ENCODE measurements at regions not wholly inside any gene's neighbourhood (a gene's known extent, or its start where the extent isn't known, plus 50 kb on each side); places are given as distances from the start of the nearest gene placed in this dataset.

DNA sequence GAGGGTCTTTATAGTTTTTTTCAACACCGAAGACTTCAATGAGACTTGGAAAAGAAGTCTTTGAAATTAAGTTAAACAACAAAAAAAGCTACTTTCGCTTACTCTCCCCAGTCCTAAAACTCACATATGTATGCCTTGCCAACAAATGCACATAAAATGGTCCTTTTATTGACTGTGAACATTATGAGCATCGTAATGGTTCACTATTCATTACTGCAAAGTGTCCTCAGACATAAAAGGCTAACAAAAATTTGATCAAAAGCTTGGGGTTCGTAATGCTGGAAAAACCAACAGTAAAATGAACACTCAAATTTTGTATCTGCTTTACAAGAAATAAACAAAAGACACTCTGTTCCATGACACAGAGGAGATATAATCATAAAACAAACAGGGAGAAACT, 285.3 kb upstream of the SLC8A1 start:
- no peak overlapping the region for H3K4me3 ChIP-seq (ENCODE audit: low read depth, low read length)
- TF ChIP-seq, protein P1, sequence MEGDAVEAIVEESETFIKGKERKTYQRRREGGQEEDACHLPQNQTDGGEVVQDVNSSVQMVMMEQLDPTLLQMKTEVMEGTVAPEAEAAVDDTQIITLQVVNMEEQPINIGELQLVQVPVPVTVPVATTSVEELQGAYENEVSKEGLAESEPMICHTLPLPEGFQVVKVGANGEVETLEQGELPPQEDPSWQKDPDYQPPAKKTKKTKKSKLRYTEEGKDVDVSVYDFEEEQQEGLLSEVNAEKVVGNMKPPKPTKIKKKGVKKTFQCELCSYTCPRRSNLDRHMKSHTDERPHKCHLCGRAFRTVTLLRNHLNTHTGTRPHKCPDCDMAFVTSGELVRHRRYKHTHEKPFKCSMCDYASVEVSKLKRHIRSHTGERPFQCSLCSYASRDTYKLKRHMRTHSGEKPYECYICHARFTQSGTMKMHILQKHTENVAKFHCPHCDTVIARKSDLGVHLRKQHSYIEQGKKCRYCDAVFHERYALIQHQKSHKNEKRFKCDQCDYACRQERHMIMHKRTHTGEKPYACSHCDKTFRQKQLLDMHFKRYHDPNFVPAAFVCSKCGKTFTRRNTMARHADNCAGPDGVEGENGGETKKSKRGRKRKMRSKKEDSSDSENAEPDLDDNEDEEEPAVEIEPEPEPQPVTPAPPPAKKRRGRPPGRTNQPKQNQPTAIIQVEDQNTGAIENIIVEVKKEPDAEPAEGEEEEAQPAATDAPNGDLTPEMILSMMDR (conservative IDR thresholded peaks at IDR 0.05; ENCODE audit: low read depth, low read length), result no peak
- DNase-seq (ENCODE audit: low read depth), result no peak

DNA sequence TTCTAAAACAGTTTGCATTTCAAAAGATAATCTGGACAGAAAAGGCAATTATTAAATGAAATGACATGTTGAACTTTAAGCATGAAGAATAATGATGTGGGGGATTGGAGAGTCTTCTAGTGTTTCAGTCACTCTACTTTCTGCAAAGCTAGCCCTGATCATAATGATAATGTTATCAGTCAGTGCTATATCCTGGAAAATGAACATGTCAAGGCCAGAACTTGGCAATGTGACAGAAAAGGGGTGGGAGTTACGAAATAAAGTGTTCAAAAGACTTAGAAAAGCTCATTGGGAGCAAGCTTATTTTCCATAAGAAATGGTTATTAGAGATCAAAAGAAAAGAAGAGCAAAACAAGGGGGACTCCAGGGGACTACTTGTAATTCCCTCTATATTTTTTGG, 288.5 kb upstream of the SLC8A1 start:
- TF ChIP-seq, protein P1 (conservative IDR thresholded peaks at IDR 0.05; ENCODE audit: low read depth, low read length), result no peak
- H3K4me3 ChIP-seq (ENCODE audit: low read depth, low read length), result no peak overlapping the region
- DNase-seq (ENCODE audit: low read depth), result no peak

DNA sequence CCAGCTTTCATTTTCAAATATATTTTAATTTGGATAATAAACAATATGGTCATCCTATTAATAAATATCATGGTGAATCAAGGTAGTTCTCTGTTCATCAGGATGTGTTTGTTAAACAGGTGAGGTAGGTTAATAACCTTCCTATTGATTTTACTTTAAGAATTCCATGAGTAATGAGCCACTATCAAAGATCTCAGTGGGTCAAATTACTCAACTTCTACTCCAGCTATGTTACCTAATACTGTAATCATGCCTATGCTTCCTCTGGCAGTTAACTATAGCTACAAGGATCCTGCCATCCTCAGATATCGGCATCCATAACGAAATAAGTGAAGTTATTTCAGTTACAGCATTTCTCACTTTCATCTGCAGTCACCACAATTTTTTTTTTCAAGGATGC, 289.6 kb upstream of the SLC8A1 start:
- TF ChIP-seq, protein P1 (conservative IDR thresholded peaks at IDR 0.05; ENCODE audit: low read depth, low read length), result no peak
- no peak for DNase-seq (ENCODE audit: low read depth)

DNA sequence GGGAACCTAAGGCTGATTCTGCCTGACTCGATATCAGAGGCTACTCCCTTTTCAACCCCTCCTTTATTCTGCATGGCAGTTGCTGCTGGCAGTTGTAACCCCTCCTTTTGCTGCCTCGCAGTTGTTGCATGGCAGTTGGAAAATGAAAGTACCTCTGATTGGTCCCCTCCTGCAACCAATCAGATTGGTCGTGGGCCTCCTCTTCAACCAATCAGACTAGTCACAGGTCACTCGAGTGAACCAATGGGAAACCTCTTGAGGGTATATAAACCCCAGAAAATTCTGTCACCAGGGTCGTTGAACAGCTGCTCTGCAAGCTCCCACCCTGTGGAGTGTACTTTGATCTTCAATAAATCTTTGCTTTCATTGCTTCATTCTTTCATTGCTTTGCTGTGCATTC, 294.3 kb upstream of the SLC8A1 start:
- TF ChIP-seq, protein P1 (conservative IDR thresholded peaks at IDR 0.05; ENCODE audit: low read depth, low read length), result no peak
- H3K4me3 ChIP-seq (ENCODE audit: low read depth, low read length), result no peak overlapping the region
- DNase-seq (ENCODE audit: low read depth), result no peak

More for the DNA sequence above, 289.6 kb upstream of the SLC8A1 start:
- H3K4me3 ChIP-seq (ENCODE audit: low read depth, low read length), result no peak overlapping the region

DNA sequence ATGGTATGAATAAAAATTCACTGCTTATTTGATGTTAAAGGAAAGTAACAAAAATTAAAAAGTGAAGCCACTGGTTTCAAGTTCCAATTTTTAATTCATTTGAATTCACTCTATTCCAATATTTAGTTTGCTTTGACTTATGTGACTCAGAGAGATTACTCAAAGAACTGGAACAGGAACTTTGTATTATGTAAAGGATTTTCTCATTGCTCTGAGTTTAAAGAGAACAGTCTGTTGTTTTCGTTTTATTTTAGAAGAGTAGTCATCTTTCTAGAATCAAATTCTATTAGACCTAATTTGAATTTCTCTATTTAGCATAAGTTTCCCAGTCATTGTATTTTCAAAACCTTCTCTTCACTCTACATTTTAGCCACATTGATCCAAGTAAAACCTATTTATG, 300.1 kb upstream of the SLC8A1 start:
- DNase-seq (ENCODE audit: low read depth), result no peak
- TF ChIP-seq, protein P1 (conservative IDR thresholded peaks at IDR 0.05; ENCODE audit: low read depth, low read length), result no peak
- H3K4me3 ChIP-seq (ENCODE audit: low read depth, low read length), result no peak overlapping the region

DNA sequence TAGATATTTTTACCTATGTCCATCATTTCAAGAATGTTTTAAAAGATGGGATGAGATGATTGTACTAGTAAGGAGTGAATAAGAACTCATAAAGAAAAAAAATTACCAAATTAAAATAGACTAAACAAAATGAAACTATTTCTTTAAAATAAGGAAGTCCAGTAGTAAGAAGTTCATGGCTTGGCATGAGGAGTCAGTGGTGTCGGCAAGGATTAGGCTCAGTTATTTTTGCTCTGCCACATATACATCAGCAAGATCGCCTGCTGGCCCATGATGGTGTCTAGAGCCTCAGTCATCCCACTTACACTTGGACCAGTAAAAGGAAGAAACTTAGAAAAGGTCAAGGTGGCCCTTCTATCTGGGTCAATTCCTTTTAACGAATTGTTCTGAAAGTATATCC, 300.9 kb upstream of the SLC8A1 start:
- TF ChIP-seq, protein P1 (conservative IDR thresholded peaks at IDR 0.05; ENCODE audit: low read depth, low read length), result no peak

DNA sequence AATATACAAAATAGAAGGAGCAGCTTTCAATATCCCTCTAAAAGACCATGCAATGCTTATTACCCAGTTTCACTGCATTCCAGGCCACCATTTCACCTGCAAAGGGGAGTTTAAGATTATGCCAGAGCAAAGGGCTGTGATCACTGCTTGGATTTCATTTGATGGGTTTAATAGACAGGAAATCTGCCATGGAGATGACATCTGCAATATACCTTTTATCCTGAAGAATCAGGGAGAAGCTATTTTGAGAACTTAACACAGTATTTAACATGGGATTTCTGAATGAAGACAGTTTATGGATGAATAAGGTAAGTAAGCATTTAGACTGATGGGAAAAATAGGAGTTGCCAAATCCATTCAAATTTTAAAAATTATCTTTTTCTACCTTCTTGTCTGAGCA, 303.0 kb upstream of the SLC8A1 start:
- no peak overlapping the region for H3K4me3 ChIP-seq (ENCODE audit: low read depth, low read length)
- DNase-seq (ENCODE audit: low read depth), result no peak
- TF ChIP-seq, protein P1 (conservative IDR thresholded peaks at IDR 0.05; ENCODE audit: low read depth, low read length), result no peak

More for the DNA sequence above, 300.9 kb upstream of the SLC8A1 start:
- no peak overlapping the region for H3K4me3 ChIP-seq (ENCODE audit: low read depth, low read length)
- DNase-seq (ENCODE audit: low read depth), result no peak

Data from epithelial cell of proximal tubule (primary cell).